D721Med (cell line): ENCODE measurements at regions not wholly inside any gene's neighbourhood (a gene's known extent, or its start where the extent isn't known, plus 50 kb on each side); places are given as distances from the start of the nearest gene placed in this dataset.

ENCODE experiments used
- DNase-seq: peaks from one replicate; pipeline ENCODE4 v3.0.0; 2011; ENCODE audit warnings: low spot score; ENCODE audit not compliant: insufficient read length
- FAIRE-seq: peaks from 2 replicates; lab custom pipeline; 2011; peaks lifted over from hg19 to GRCh38; lab: Jason Lieb, UNC
- CTCF ChIP-seq: IDR thresholded peaks from 2 replicates; pipeline ENCODE4 v1.5.1; 2012; ENCODE audit warnings: mild to moderate bottlenecking, control low read depth; ENCODE audit not compliant: insufficient read depth; ENCODE audit errors: missing control alignments

- DNase-seq (no peak), FAIRE-seq (no peak)
- no peak for TF ChIP-seq CTCF
Measured at GRCh38 chr1:116284819-116285390, 88.1 kb upstream of the ATP1A1 start.

DNA sequence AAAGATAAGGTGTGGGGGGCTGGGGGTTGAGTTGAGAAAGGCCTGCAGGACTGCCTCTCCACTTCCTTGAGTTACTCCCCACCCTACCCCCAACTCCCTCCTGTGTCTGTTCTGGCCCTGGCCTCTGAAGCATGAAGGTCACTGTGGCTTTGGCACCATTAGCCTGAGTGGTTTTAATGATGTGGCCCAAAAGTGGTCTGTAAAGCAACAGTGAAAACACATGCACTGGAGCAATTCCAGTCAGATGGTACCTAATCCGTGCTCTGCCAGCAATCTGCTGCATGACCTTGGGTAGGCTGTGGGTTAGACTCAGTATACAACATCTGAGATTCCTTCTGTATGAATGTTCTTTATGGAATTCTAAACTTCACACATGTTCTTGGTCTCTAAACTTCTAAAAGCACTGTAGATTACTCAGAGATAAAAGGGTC is 86.5 kb upstream of the ATP1A1 start:
- DNase-seq (no peak), FAIRE-seq (no peak)
- no peak for TF ChIP-seq CTCF

- no peak for FAIRE-seq
- no peak for TF ChIP-seq CTCF
- DNase-seq: no peak
Measured at GRCh38 chr1:116287341-116288200, 85.5 kb upstream of the ATP1A1 start.

GRCh38 chr1:116288201-116288598 is 84.8 kb upstream of the ATP1A1 start:
- TF ChIP-seq CTCF: no peak
- FAIRE-seq (no peak), DNase-seq (no peak)

- TF ChIP-seq CTCF: no peak
- DNase-seq: no peak
- no peak for FAIRE-seq
Measured at GRCh38 chr1:116289193-116289592, 83.9 kb upstream of the ATP1A1 start.

GRCh38 chr1:116290085-116290705 is 82.8 kb upstream of the ATP1A1 start:
- TF ChIP-seq CTCF: no peak
- DNase-seq (no peak), FAIRE-seq (no peak)
